ENCODE measurements at regions not wholly inside any gene's neighbourhood (a gene's known extent, or its start where the extent isn't known, plus 50 kb on each side); places are given as distances from the start of the nearest gene placed in this dataset.

DNA sequence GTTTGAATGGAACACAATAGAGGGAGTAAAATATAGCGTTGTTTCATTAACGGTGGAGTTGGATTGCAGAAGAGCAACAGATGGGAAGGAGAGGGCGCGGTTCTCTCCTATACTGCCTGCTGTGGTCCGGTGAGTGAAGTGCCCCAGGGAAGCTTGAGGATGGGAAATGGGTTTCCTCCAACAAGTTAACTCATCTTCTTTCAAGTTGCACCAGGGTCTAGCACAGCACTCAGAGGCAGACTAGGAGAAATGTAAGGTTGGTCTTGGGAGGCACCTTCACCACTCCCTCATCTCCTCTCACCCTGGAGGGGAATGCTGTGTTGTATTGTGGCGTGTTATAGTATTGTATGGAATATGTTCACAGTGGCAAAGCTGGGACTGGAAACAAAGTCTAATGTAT lies 96.9 kb upstream of the SLC24A3 start:
- TF ChIP-seq, protein P1, sequence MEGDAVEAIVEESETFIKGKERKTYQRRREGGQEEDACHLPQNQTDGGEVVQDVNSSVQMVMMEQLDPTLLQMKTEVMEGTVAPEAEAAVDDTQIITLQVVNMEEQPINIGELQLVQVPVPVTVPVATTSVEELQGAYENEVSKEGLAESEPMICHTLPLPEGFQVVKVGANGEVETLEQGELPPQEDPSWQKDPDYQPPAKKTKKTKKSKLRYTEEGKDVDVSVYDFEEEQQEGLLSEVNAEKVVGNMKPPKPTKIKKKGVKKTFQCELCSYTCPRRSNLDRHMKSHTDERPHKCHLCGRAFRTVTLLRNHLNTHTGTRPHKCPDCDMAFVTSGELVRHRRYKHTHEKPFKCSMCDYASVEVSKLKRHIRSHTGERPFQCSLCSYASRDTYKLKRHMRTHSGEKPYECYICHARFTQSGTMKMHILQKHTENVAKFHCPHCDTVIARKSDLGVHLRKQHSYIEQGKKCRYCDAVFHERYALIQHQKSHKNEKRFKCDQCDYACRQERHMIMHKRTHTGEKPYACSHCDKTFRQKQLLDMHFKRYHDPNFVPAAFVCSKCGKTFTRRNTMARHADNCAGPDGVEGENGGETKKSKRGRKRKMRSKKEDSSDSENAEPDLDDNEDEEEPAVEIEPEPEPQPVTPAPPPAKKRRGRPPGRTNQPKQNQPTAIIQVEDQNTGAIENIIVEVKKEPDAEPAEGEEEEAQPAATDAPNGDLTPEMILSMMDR (IDR thresholded peaks at IDR 0.05; ENCODE audit: control extremely low read depth in 1 of 3, insufficient read depth in 1 of 3, low read depth in 1 of 3, low read length in 3 of 3) = no peak
- no peak for TF ChIP-seq POLR2A (IDR thresholded peaks at IDR 0.05; ENCODE audit: control extremely low read depth in 1 of 2, low read depth in 2 of 2, low read length in 2 of 2)
- TF ChIP-seq TAF1 (IDR thresholded peaks at IDR 0.05; ENCODE audit: low read depth, low read length) = no peak
- TF ChIP-seq, protein P2, sequence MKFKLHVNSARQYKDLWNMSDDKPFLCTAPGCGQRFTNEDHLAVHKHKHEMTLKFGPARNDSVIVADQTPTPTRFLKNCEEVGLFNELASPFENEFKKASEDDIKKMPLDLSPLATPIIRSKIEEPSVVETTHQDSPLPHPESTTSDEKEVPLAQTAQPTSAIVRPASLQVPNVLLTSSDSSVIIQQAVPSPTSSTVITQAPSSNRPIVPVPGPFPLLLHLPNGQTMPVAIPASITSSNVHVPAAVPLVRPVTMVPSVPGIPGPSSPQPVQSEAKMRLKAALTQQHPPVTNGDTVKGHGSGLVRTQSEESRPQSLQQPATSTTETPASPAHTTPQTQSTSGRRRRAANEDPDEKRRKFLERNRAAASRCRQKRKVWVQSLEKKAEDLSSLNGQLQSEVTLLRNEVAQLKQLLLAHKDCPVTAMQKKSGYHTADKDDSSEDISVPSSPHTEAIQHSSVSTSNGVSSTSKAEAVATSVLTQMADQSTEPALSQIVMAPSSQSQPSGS (IDR thresholded peaks at IDR 0.05; ENCODE audit: low read length) = no peak
- no peak for TF ChIP-seq CEBPB (IDR thresholded peaks at IDR 0.05; ENCODE audit: low read depth, low read length)
- no peak for TF ChIP-seq GTF2F1 (IDR thresholded peaks at IDR 0.05; ENCODE audit: borderline replicate concordance, low read depth, low read length)
- TF ChIP-seq BRCA1 (IDR thresholded peaks at IDR 0.05; ENCODE audit: low read depth, low read length) = no peak
- TF ChIP-seq FOSL1 (IDR thresholded peaks at IDR 0.05; ENCODE audit: insufficient read depth, low read depth, low read length) = no peak
- TF ChIP-seq GABPA (IDR thresholded peaks at IDR 0.05; ENCODE audit: borderline replicate concordance, insufficient read depth, low read length) = no peak
- TF ChIP-seq, protein P3, sequence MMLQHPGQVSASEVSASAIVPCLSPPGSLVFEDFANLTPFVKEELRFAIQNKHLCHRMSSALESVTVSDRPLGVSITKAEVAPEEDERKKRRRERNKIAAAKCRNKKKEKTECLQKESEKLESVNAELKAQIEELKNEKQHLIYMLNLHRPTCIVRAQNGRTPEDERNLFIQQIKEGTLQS (IDR thresholded peaks at IDR 0.05; ENCODE audit: insufficient read depth, low read depth, low read length) = no peak
- no peak for TF ChIP-seq EZH2 (IDR thresholded peaks at IDR 0.05; ENCODE audit: low read depth, low read length, severe bottlenecking)
- no peak for TF ChIP-seq RAD21 (IDR thresholded peaks at IDR 0.05 in 1 of 2, conservative IDR thresholded peaks at IDR 0.05 in 1 of 2; ENCODE audit: low read depth in 2 of 2, low read length in 2 of 2)

All from H1 (cell line).